Fibroblast of pulmonary artery (primary cell): ENCODE measurements at regions not wholly inside any gene's neighbourhood (a gene's known extent, or its start where the extent isn't known, plus 50 kb on each side); places are given as distances from the start of the nearest gene placed in this dataset.

ENCODE experiments used
- DNase-seq: peaks from one replicate; pipeline ENCODE4 v3.0.0-alpha.2; 2010; ENCODE audit warnings: low read depth
- H3K4me3 ChIP-seq: replicated peaks from 2 replicates; pipeline ENCODE4 v1.5.1; 2011; ENCODE audit warnings: low read depth, mild to moderate bottlenecking, control low read depth, low read length, moderate library complexity
- CTCF ChIP-seq: IDR thresholded peaks from 2 replicates; pipeline ENCODE4 v1.5.1; 2011; ENCODE audit warnings: mild to moderate bottlenecking, control low read depth, low read length, inconsistent platforms; ENCODE audit errors: missing control alignments

GRCh38 chr4:138032222-138032621 is 209.9 kb downstream of the SLC7A11 start:
- H3K4me3 ChIP-seq: no peak overlapping the region
- DNase-seq: no peak
- TF ChIP-seq CTCF: no peak

- no peak overlapping the region for H3K4me3 ChIP-seq
- TF ChIP-seq CTCF: no peak
- no peak for DNase-seq
Observed at GRCh38 chr4:138030375-138030774, 211.8 kb downstream of the SLC7A11 start.

GRCh38 chr4:138028923-138029322 is 213.2 kb downstream of the SLC7A11 start:
- no peak for TF ChIP-seq CTCF
- no peak overlapping the region for H3K4me3 ChIP-seq
- no peak for DNase-seq

GRCh38 chr4:138021139-138021830 is 220.9 kb downstream of the SLC7A11 start:
- no peak for DNase-seq
- TF ChIP-seq CTCF: no peak
- no peak overlapping the region for H3K4me3 ChIP-seq

- no peak overlapping the region for H3K4me3 ChIP-seq
- no peak for TF ChIP-seq CTCF
- DNase-seq: no peak
Observed at GRCh38 chr4:138014590-138015288, 227.4 kb downstream of the SLC7A11 start.

GRCh38 chr4:138013625-138014024 is 228.5 kb downstream of the SLC7A11 start:
- no peak overlapping the region for H3K4me3 ChIP-seq
- no peak for TF ChIP-seq CTCF

GRCh38 chr4:138010639-138011038 is 231.5 kb downstream of the SLC7A11 start:
- H3K4me3 ChIP-seq: no peak overlapping the region
- no peak for TF ChIP-seq CTCF
- DNase-seq: no peak

More at GRCh38 chr4:138013625-138014024, 228.5 kb downstream of the SLC7A11 start:
- DNase-seq: no peak
